Smooth muscle cell (in vitro differentiated cells): ENCODE measurements at regions not wholly inside any gene's neighbourhood (a gene's known extent, or its start where the extent isn't known, plus 50 kb on each side); places are given as distances from the start of the nearest gene placed in this dataset.
A peak's percentile ranks its signal among the peaks of the same experiment; 100 is the strongest.

Experiments used
- DNase-seq: peaks from one replicate; lab custom pipeline; 2025; ENCODE audit not compliant: unreplicated experiment; lab: John Stamatoyannopoulos, UW
- H2AFZ ChIP-seq: fragments of 200-600 bp; sonication (generic); 2 replicates; pipeline ENCODE4 v1.6.0; 2016; ENCODE audit warnings: antibody characterized with exemption, low read depth, mild to moderate bottlenecking
- H3F3A ChIP-seq: fragments of 200-600 bp; sonication (generic); 2 replicates; pipeline ENCODE4 v1.6.0; 2017; ENCODE audit warnings: antibody characterized with exemption, low read depth
- H3K27ac ChIP-seq: fragments of 200-600 bp; sonication (generic); 2 replicates; pipeline ENCODE4 v1.5.1; 2016; ENCODE audit warnings: low read depth, mild to moderate bottlenecking
- H3K27me3 ChIP-seq: fragments of 200-600 bp; sonication (generic); 2 replicates; pipeline ENCODE4 v1.6.1; 2016; ENCODE audit warnings: low read depth, mild to moderate bottlenecking
- H3K36me3 ChIP-seq: fragments of 200-600 bp; sonication (generic); 2 replicates; pipeline ENCODE4 v1.5.1; 2016; ENCODE audit warnings: low read depth
- H3K4me1 ChIP-seq: fragments of 200-600 bp; sonication (generic); 2 replicates; pipeline ENCODE4 v1.5.1; 2016; ENCODE audit warnings: low read depth
- H3K4me2 ChIP-seq: fragments of 200-600 bp; sonication (generic); 2 replicates; pipeline ENCODE4 v1.6.0; 2016; ENCODE audit warnings: mild to moderate bottlenecking
- H3K4me3 ChIP-seq: fragments of 200-600 bp; sonication (generic); 2 replicates; pipeline ENCODE4 v1.5.1; 2016; ENCODE audit warnings: mild to moderate bottlenecking
- H3K79me2 ChIP-seq: fragments of 200-600 bp; sonication (generic); 2 replicates; pipeline ENCODE4 v1.6.0; 2016; ENCODE audit warnings: low read depth, mild to moderate bottlenecking
- H3K9ac ChIP-seq: fragments of 200-600 bp; sonication (generic); 2 replicates; pipeline ENCODE4 v1.6.0; 2016; ENCODE audit warnings: low read depth
- H3K9me3 ChIP-seq: fragments of 200-600 bp; sonication (generic); replicated peaks from 2 replicates; pipeline ENCODE4 v1.5.1; 2016; ENCODE audit warnings: low read depth
- H4K20me1 ChIP-seq: fragments of 200-600 bp; sonication (generic); 2 replicates; pipeline ENCODE4 v1.6.0; 2016; ENCODE audit warnings: low read depth
- WGBS: methylation state at CpG from one replicate; pipeline ENCODE4 v1.1.7; 2016; ENCODE audit warnings: low lambda C conversion rate; 5-methylcytosine and 5-hydroxymethylcytosine counted together
- TF ChIP-seq, protein P1 (sequence below): fragments of 200-600 bp; sonication (generic); IDR thresholded peaks from 2 replicates; pipeline ENCODE4 v1.5.1; 2017; ENCODE audit warnings: borderline replicate concordance, mild to moderate bottlenecking, antibody characterized with exemption; ENCODE audit not compliant: insufficient read depth, poor library complexity, severe bottlenecking

DNA sequence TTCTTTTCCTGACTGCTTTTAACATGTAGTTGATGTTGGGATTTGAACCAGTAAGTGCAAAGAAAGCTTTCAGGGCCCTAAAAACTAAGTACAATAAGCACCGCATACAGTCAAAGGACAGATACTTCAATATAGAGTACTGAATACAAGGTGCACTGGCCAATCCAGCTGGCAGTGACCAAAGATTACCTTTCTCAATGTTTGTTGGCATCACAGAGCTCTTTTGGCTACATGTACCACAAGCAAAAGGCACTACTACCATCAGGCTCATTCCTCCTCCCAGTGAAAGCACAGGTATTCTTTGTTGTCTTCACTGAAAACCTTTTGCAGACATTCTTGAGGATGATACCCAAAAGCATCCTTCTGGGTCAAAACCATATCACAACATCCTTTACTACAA lies 65.2 kb upstream of the ZCCHC13 start:
- Histone ChIP-seq H3K4me1 (no peaks in the 10 kb centered on the region), H3F3A (no peaks in the 10 kb centered on the region), H3K4me2 (no peak overlapping the region), H2AFZ (no peak overlapping the region), H4K20me1 (peaks cover 8% of the 10 kb centered on the region), H3K27me3 (no peaks in the 10 kb centered on the region), H3K9ac (no peak overlapping the region), H3K79me2 (peaks cover 10% of the 10 kb centered on the region), H3K4me3 (no peak overlapping the region), H3K27ac (no peak overlapping the region), H3K9me3 (no peaks in the 10 kb centered on the region), H3K36me3 (no peaks in the 10 kb centered on the region)
- TF ChIP-seq, protein P1, sequence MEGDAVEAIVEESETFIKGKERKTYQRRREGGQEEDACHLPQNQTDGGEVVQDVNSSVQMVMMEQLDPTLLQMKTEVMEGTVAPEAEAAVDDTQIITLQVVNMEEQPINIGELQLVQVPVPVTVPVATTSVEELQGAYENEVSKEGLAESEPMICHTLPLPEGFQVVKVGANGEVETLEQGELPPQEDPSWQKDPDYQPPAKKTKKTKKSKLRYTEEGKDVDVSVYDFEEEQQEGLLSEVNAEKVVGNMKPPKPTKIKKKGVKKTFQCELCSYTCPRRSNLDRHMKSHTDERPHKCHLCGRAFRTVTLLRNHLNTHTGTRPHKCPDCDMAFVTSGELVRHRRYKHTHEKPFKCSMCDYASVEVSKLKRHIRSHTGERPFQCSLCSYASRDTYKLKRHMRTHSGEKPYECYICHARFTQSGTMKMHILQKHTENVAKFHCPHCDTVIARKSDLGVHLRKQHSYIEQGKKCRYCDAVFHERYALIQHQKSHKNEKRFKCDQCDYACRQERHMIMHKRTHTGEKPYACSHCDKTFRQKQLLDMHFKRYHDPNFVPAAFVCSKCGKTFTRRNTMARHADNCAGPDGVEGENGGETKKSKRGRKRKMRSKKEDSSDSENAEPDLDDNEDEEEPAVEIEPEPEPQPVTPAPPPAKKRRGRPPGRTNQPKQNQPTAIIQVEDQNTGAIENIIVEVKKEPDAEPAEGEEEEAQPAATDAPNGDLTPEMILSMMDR = no peak
- 97% methylated on average over 1 of the region's 1 CpG for whole genome bisulfite sequencing
- no peak for DNase-seq

DNA sequence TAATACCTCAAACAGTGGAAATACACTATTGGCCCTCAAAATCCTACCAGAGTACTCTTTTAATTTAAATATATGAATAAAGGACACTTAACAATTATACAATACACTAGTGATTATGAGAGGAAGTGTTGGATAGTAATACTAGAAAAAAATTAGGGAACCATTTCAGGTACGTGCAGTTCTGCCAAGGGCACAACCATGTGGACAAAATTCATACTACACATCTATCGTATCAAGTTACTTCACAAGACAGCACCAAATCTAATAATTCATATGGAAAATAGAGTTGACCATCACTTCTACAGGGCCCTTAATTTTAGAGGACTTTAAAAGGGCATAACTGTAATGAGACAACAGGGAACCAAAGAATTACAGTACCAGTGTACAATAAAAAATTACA lies 69.2 kb upstream of the ZCCHC13 start:
- Histone ChIP-seq H3K9me3 (no peaks in the 10 kb centered on the region), H3K27ac (no peak overlapping the region), H3K4me1 (no peaks in the 10 kb centered on the region), H4K20me1 (peaks cover 29% of the 10 kb centered on the region), H3F3A (no peaks in the 10 kb centered on the region), H3K4me3 (no peak overlapping the region), H3K4me2 (no peak overlapping the region), H3K27me3 (no peaks in the 10 kb centered on the region), H3K36me3 (no peaks in the 10 kb centered on the region), H2AFZ (no peak overlapping the region), H3K79me2 (peaks cover 19% of the 10 kb centered on the region), H3K9ac (no peak overlapping the region)
- 81% methylated on average over 2 of the region's 2 CpGs for WGBS
- TF ChIP-seq, protein P1 = peak; percentile 10
- no peak for DNase-seq

DNA sequence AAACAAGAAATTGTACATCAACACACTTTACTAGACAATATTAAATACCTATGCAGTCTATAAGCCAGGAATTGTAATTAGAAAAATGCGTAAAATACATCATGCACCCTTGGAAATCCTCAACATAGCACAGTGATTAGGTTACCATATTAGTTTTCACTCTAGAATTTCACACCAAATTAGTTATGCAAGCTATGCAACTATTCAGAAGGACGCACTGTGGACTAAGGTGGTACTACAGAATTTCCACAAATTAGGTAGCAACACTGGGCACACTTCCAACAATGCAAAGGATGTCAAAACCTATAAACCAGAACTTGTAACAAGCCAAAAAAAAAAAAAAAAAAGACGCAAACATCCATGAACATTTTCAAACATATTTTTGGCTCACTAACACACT lies 71.1 kb upstream of the ZCCHC13 start:
- Histone ChIP-seq H3K4me1 (no peaks in the 10 kb centered on the region), H4K20me1 (peaks cover 42% of the 10 kb centered on the region), H3K79me2 (peaks cover 24% of the 10 kb centered on the region), H3K27ac (no peak overlapping the region), H3K9me3 (no peaks in the 10 kb centered on the region), H3K4me2 (no peak overlapping the region), H3K36me3 (no peaks in the 10 kb centered on the region), H3K4me3 (no peak overlapping the region), H3F3A (no peaks in the 10 kb centered on the region), H3K9ac (no peak overlapping the region), H3K27me3 (no peaks in the 10 kb centered on the region), H2AFZ (no peak overlapping the region)
- 86% methylated on average over 3 of the region's 3 CpGs for WGBS
- no peak for DNase-seq
- TF ChIP-seq, protein P1 = no peak

DNA sequence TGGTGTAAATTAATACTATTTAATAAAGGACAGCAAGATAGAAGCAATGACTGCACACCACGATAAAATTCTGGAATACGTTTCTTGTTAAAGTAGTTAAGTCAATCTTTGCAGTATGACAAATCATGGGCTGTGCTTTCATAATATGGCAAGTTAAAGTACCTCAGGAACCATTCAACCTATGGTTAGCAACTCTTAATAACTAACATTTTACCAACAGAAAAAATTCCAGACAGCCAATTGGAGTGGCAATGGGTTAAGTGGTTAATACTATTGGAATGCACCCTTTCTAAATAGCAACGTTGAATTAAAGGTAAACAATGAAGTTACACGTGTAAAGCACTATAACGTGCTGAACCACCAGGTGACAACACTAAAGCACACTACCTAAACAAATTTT lies 72.4 kb upstream of the ZCCHC13 start:
- DNase-seq = no peak
- Histone ChIP-seq H3K4me2 (no peak overlapping the region), H3K9me3 (peaks cover under 1% of the 10 kb centered on the region), H3K9ac (no peak overlapping the region), H3K79me2 (peaks cover 27% of the 10 kb centered on the region), H3K4me3 (no peak overlapping the region), H3K27me3 (no peaks in the 10 kb centered on the region), H3K4me1 (no peaks in the 10 kb centered on the region), H2AFZ (no peak overlapping the region), H3K36me3 (no peaks in the 10 kb centered on the region), H4K20me1 (peaks cover 42% of the 10 kb centered on the region), H3K27ac (no peak overlapping the region), H3F3A (no peaks in the 10 kb centered on the region)
- TF ChIP-seq, protein P1 = no peak
- 62% methylated on average over 5 of the region's 5 CpGs for WGBS
